GM18502 (cell line): ENCODE measurements at regions not wholly inside any gene's neighbourhood (a gene's known extent, or its start where the extent isn't known, plus 50 kb on each side); places are given as distances from the start of the nearest gene placed in this dataset.

Experiments
- ATAC-seq: cut with Tn5 transposase; IDR thresholded peaks from one replicate; pipeline ENCODE4 v1.9.1; 2021; ENCODE audit warnings: mild to moderate bottlenecking; ENCODE audit not compliant: unreplicated experiment, poor library complexity

GRCh38 chr9:89969156-89969675 is 364.4 kb downstream of the GADD45G start:
- ATAC-seq = no peak

DNA sequence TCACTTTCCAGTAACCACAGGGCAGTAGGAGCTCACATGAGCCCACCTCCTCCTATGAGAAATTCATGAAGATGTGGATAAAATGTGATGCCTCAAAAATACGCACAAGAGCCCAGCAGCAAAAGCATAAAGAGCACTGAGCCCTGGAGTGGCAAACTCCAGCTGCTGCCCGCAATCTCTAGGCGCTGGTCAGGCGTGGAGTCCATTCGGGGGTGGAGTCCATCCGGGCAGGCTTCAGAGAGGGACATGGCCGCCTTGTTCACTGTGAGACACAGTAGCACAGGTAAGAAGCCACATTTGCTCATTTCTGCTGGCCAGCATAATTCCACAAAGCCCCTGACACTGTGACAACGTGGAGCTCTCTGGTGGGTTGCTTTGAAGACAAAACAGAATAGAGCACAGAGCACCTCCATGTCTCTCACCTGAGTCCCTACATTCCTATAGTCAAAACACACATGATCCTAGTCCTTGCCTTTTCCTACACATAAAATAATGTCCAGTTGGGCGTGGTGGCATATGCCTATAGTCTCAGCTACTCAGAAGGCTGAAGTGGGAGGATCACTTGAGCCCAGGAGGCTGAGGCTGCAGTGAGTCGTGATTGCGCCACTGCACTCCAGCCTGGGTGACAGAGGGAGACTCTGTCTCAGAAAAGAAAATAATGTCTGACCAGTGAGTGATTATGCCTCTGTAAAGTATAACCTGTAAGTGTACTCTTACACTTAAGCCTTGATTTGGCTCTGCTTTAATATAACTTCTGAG is 365.2 kb downstream of the GADD45G start:
- ATAC-seq = no peak

DNA sequence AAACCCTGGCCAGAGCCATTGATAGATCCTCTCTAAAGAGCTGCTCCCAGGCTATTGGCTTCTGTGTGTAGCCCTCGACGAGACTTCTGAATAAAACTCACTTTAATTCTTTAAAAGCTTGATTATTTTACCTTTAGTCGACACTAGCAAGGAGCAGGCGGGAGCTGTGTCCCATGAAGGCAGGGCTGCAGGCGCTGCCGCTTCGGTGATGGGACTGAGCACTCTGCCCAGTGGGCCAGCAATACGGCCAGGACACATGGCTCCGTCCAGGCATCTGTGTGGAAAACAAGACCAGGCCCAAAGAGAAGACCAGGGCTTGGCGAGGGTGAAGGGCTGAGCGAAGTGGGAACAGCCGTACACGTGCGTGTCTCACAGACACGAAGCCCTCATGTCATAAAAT is 365.9 kb downstream of the GADD45G start:
- ATAC-seq = no peak

- ATAC-seq = no peak
Observed at GRCh38 chr9:89972535-89972934, 367.7 kb downstream of the GADD45G start.

- ATAC-seq = no peak
Observed at GRCh38 chr9:89974582-89974981, 369.8 kb downstream of the GADD45G start.

DNA sequence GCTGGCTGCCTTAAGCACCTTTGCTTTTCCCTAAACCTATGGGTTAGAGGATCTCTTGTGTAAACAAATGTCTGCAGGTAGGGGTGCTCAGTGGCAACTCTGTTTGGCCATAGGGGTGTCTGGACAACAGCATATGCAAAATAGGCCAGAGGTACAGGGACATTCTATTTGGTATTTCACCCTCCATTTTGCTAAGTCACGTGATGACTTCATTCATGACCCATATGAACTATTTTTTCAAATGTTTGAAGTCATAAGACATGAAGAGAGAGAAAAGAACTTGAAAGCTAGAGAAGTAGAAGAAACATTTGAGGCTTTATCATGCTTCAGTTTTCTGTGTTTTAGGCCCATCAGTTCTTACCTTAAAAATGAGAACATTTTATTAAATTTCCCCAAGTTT is 370.2 kb downstream of the GADD45G start:
- no peak for ATAC-seq

DNA sequence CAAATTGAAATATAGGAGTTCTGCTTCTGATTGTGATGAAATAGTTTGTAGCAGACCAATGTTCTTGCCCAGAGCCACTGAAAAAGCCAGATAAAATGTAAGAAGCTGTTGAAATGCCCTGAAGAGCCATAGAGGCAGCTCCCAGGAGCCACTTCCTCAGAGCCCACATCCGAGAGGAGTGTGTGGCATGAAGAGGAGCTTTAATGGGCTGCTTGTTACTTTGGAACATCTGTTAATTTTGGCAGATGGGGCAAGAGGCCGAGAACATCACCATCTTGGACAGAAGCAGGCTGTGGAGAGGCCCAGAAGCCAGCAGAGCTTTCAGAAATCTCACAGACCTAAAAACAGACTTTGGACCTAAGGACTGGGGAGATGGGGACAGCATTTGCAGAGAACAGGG is 370.8 kb downstream of the GADD45G start:
- ATAC-seq = no peak

DNA sequence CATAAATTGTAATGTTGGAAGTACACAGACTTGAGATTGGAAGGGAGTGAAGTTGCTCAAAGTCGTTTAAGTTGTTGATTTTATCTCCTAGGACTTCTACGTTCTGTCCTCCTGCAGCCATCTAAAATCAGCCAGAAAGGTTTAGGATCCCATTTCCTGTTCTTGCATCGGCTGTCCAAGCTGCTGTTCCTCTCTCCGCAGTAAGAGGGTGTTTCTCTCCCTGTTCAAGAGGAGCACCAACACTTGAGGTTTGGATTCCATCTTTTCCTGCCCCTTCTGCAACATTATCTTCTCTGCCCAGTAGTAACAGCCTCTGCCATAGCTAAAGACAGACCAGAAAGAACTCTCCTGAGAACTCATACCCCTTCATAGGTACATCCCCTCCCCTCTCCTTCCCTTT is 373.4 kb downstream of the GADD45G start:
- ATAC-seq = no peak

GRCh38 chr9:89980600-89980999 is 375.8 kb downstream of the GADD45G start:
- no peak for ATAC-seq

GRCh38 chr9:89982016-89982415 is 377.2 kb downstream of the GADD45G start:
- ATAC-seq = no peak

DNA sequence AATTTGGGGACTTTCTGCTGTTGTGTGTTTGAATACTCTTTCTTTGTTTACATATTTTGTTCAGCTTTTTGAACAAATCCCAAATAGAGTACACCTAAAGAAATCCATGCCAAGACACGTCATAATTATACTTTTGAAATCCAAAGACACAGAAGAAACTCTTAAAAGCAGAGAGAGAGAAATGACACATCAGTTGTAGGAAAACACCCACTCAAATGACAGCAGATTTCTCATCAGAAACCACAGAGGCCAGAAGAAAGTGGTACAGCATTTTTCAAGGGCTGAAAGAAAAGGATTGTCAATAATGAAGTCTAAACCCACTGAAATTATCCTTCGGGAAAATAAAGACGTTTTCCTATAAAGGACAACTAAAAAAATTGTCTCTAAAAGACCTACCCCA is 378.6 kb downstream of the GADD45G start:
- no peak for ATAC-seq

DNA sequence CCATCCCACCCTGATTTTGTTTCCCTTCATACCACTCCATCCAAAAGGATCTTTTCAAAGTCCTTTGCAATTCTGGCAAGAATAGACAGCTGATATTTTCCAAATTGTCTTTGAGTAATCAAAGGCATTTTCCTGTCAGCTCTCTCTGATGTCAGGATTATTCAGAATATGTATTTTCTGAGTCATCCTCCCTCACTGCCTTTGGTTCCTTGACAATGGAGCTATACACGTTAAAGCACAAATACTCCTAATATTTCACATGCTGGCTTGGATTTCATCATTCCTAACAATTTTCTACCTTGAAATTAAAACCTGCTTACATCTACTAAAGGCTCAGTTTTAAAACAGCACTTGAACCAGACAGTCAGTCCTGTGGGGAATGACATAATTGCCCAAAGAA is 379.4 kb downstream of the GADD45G start:
- no peak for ATAC-seq

DNA sequence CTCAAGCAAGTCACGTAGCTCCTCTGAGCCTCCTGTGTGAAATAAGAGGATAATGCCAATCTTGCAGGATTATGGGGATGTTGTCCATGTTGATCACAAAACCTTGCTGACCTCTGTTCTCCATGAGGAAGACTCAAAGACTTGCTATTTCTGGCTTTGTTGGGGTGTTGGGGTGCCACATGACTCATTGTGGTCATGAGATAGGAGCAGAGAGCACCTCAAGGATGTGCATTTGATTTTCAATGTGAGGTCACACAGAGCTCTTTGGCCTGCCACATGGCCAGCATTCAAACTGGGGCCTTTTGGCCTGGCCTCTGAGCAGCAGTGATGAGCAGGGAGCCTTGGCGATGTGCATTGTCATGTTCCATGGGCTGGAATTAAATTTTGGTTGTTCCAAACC is 380.3 kb downstream of the GADD45G start:
- ATAC-seq = no peak

- no peak for ATAC-seq
Observed at GRCh38 chr9:89986190-89986589, 381.4 kb downstream of the GADD45G start.

GRCh38 chr9:89988458-89988857 is 383.6 kb downstream of the GADD45G start:
- ATAC-seq = no peak

GRCh38 chr9:89991204-89991790 is 386.5 kb downstream of the GADD45G start:
- ATAC-seq = no peak

- no peak for ATAC-seq
Observed at GRCh38 chr9:89992326-89993198, 387.8 kb downstream of the GADD45G start.

DNA sequence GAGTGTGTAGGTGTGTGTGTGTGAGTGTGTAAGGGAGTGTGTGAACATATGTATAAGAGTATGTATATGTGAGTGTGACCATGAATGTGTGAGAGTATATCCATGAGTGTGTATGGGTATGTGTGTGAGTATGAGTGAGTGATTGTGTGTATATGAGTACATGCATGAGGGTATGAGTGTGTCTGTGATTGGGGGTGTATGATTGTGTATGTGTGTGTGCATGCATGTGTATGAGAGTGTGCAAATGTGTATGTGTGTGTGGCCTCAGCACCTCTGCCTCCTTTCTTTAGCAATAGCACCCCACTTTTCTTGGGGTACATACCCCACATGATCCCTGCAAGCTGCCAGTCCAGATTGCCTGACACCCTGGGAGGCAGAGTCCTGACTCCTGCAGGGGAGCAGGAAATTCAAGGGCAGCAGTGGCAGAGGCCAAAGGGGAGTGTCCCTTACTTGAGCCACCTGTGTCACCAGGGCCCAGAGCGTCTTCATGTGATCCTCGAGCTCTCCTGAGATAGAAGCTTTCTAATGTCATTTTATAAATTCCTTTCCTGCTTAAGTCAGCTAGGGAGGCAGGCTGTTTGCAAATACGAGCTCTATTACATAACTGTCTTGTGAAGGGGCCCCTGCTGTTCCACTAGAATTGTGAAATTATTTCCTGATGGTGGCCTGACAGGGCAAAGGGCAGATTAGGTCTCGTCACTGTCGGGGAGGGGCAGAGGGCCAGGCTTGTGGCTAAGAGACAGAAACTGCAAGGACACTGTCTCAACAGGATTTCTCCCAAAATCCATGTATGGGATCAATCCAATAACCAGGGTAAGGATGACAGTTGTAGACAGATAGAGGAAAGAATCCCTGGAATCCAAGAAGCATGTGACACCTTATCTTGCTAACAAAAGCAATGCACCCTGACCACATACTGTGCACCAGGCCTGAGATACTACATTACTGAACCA is 389.1 kb downstream of the GADD45G start:
- ATAC-seq = no peak

DNA sequence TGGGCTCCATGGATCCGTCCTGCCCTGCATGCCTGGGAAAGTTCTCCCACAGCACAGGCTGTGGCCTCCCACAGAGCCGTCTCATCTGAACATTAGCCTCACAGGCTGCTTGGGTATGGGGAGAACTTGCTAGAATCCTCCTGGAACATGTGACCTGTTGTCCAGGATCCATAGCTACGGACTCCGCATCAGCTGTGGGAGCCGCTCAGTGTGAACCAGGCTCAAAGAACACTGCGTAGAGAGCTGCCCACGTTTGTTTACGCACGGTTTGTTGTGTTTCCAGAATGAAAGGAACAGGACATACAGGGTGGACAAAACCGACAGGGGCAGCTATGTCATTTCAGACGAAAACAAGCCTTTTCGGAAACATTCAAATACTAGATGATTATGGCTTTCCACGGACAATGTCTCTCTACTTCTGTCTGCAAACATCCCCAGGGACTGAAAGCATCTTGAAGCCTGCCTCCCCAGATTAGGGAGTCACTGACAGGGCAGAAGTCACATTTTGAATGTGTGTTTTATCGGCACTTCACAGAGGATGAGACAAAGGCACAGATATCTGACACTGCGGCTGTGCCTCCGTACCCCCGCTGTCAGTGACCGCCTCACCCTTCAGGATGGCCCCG is 390.3 kb downstream of the GADD45G start:
- ATAC-seq = no peak
